ENCODE measurements at regions not wholly inside any gene's neighbourhood (a gene's known extent, or its start where the extent isn't known, plus 50 kb on each side); places are given as distances from the start of the nearest gene placed in this dataset.

- TF ChIP-seq POLR2A (IDR thresholded peaks at IDR 0.05; ENCODE audit: low read depth, low read length) (no peak), POLR2AphosphoS5 (IDR thresholded peaks at IDR 0.05; ENCODE audit: low read depth, low read length) (no peak)
These were observed 181.4 kb upstream of the BCL6 start for GRCh38 chr3:187926620-187927019.
